Left lung (tissue), 4 donors: ENCODE measurements at regions not wholly inside any gene's neighbourhood (a gene's known extent, or its start where the extent isn't known, plus 50 kb on each side); places are given as distances from the start of the nearest gene placed in this dataset.

ENCODE experiments used
- ATAC-seq: fragments of 200-7000 bp; cut with Tn5 transposase; one replicate; pipeline ENCODE4 v1.9.1; 2020; ENCODE audit warnings: moderate library complexity
- DNase-seq, 4 donors: peaks; one replicate each; pipeline ENCODE4 v3.0.0-alpha.2; 2013 to 2020
- H3K27ac ChIP-seq, 2 donors: fragments of 200-600 bp; sonication (generic) in 1 of 2; one replicate each; pipeline versions ENCODE4 v1.5.0 to v1.8.0; 2020 to 2021
- H3K27me3 ChIP-seq, 2 donors: fragments of 200-600 bp; sonication (generic) in 1 of 2; one replicate each; pipeline versions ENCODE4 v1.5.0 to v1.8.0; 2020 to 2021
- H3K36me3 ChIP-seq, 2 donors: fragments of 200-600 bp; sonication (generic) in 1 of 2; one replicate each; pipeline versions ENCODE4 v1.5.0 to v1.8.0; 2020 to 2021
- H3K4me1 ChIP-seq, 2 donors: fragments of 200-600 bp; one replicate each; pipeline ENCODE4 v1.8.0; 2021
- H3K4me3 ChIP-seq, 2 donors: fragments of 200-600 bp; sonication (generic) in 1 of 2; one replicate each; pipeline versions ENCODE4 v1.5.0 to v1.8.0; 2020 to 2021; ENCODE audit warnings: mild to moderate bottlenecking in 1 of 2
- H3K9me3 ChIP-seq, 2 donors: fragments of 200-600 bp; sonication (generic) in 1 of 2; one replicate each; pipeline versions ENCODE4 v1.5.0 to v1.8.0; 2020 to 2021
- CTCF ChIP-seq, 2 donors: fragments of 200-600 bp; sonication (generic) in 1 of 2; IDR thresholded peaks; one replicate each; pipeline versions ENCODE4 v1.5.0 to v1.8.0; 2021; ENCODE audit warnings: antibody characterized with exemption in 2 of 2
- intact Hi-C, 2 donors: fragments of 100-400 bp; cut with DNase I; formaldehyde crosslinking; loops; one replicate each; pipeline versions ENCODE4 v1.11.2 to v1.14.2; 2022
- donor health status: DM: no; HTN: yes; CAD: no.
- donor health status: DM: no; HTN: no; CAD: no.

- Histone ChIP-seq H3K4me1 (no peaks in the 10 kb centered on the region), H3K9me3 (no peaks in the 10 kb centered on the region), H3K4me3 (no peak overlapping the region), H3K27me3 (no peaks in the 10 kb centered on the region), H3K27ac (no peak overlapping the region), H3K36me3 (no peaks in the 10 kb centered on the region)
- intact Hi-C loops: no loop called here
- ATAC-seq: no peak
- no peak for DNase-seq
- no peak for TF ChIP-seq CTCF (IDR thresholded peaks at IDR 0.05)
Measured at GRCh38 chr10:126844406-126844805, 60.8 kb upstream of the DOCK1 start.

GRCh38 chr10:126846469-126846868 lies 58.8 kb upstream of the DOCK1 start:
- H3K4me1 ChIP-seq: no peaks in the 10 kb centered on the region
- H3K27ac ChIP-seq: no peak overlapping the region
- no peaks in the 10 kb centered on the region for H3K27me3 ChIP-seq
- TF ChIP-seq CTCF (IDR thresholded peaks at IDR 0.05): no peak
- H3K4me3 ChIP-seq: no peak overlapping the region
- intact Hi-C loops: no loop called here
- no peaks in the 10 kb centered on the region for H3K36me3 ChIP-seq
- ATAC-seq (no peak), DNase-seq (no peak)
- H3K9me3 ChIP-seq: no peaks in the 10 kb centered on the region

- no peak for ATAC-seq
- Histone ChIP-seq H3K27me3 (no peaks in the 10 kb centered on the region), H3K36me3 (no peaks in the 10 kb centered on the region), H3K9me3 (no peaks in the 10 kb centered on the region), H3K4me1 (no peaks in the 10 kb centered on the region), H3K4me3 (no peak overlapping the region), H3K27ac (no peak overlapping the region)
- intact Hi-C loops: no loop called here
- DNase-seq: no peak
- no peak for TF ChIP-seq CTCF (IDR thresholded peaks at IDR 0.05)
Measured at GRCh38 chr10:126846959-126847358, 58.3 kb upstream of the DOCK1 start.

GRCh38 chr10:126847666-126848065 lies 57.6 kb upstream of the DOCK1 start:
- no peak for TF ChIP-seq CTCF (IDR thresholded peaks at IDR 0.05)
- Histone ChIP-seq H3K4me3 (no peak overlapping the region), H3K36me3 (no peaks in the 10 kb centered on the region), H3K9me3 (no peaks in the 10 kb centered on the region), H3K4me1 (no peaks in the 10 kb centered on the region), H3K27me3 (no peaks in the 10 kb centered on the region), H3K27ac (no peak overlapping the region)
- intact Hi-C loops: no loop called here
- DNase-seq (no peak), ATAC-seq (no peak)

- no peak for TF ChIP-seq CTCF (IDR thresholded peaks at IDR 0.05)
- DNase-seq: no peak
- H3K4me1 ChIP-seq: no peaks in the 10 kb centered on the region
- H3K9me3 ChIP-seq: no peaks in the 10 kb centered on the region
- no peaks in the 10 kb centered on the region for H3K27me3 ChIP-seq
- intact Hi-C loops: no loop called here
- ATAC-seq: no peak
- no peak overlapping the region for H3K4me3 ChIP-seq
- no peak overlapping the region for H3K27ac ChIP-seq
- no peaks in the 10 kb centered on the region for H3K36me3 ChIP-seq
Measured at GRCh38 chr10:126849646-126850045, 55.6 kb upstream of the DOCK1 start.
